Epidermal melanocyte (primary cell): ENCODE measurements at regions not wholly inside any gene's neighbourhood (a gene's known extent, or its start where the extent isn't known, plus 50 kb on each side); places are given as distances from the start of the nearest gene placed in this dataset.

ENCODE experiments used
- DNase-seq: peaks from one replicate; pipeline ENCODE4 v3.0.0; 2011; ENCODE audit warnings: low spot score; ENCODE audit not compliant: insufficient read length

GRCh38 chr9:16128003-16128402, 575.2 kb downstream of the CCDC171 start:
- no peak for DNase-seq

DNA sequence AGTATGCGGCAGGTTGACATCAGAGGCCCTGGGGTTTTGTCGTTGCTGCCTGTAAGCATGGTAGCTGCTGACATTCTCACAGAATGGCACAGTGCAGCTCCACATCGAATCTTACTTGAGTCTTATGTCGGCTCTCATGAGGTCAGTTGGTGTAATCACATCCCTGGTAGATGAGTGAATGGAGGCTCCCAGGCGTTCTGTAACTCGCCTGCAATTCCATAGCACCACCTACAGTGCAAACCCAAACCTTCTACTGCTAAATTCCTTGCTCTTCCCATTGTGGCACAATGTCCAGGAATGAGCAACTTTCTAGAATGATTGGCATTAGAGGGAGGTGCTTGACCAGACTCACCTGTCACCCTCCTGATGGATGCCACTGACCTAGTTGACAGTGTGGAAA, 578.4 kb downstream of the CCDC171 start:
- no peak for DNase-seq

DNA sequence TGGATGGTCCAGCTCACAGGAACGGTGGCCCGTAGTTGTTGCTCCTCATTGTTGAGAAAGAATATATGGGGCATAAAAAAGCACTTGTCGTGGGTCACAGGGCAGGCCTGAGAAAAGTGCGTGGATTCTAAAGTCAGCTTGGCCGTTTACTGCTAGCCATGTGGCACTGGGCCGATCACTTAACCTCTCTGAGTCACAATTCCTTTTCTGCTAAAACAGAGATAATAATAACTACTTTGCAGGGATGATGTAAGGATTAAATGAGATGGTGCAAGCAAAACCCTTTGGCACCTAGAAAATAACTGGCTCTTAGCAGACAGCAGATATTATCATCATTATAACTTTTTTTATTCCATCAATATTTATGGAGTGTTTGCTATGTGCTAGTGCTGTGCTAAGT, 579.7 kb downstream of the CCDC171 start:
- no peak for DNase-seq

DNA sequence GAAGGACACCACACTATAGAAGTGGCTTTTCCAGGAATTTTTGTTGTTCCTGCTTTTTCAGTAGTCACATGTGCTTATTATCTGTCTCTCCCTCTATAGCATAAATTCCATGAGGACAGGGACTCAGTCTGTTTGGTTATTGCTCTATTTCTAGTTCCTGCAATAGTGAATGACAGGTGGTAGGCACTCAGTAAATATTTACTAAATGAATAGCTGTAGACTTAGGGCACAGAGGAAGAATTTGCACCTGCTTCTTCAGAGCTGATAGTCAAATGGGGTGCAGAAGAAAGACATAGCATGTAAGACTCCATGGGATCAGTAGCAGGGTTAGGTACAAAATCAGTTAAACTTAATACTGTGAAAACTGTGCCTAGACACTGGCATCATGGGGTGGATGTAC, 580.2 kb downstream of the CCDC171 start:
- DNase-seq, result no peak

DNA sequence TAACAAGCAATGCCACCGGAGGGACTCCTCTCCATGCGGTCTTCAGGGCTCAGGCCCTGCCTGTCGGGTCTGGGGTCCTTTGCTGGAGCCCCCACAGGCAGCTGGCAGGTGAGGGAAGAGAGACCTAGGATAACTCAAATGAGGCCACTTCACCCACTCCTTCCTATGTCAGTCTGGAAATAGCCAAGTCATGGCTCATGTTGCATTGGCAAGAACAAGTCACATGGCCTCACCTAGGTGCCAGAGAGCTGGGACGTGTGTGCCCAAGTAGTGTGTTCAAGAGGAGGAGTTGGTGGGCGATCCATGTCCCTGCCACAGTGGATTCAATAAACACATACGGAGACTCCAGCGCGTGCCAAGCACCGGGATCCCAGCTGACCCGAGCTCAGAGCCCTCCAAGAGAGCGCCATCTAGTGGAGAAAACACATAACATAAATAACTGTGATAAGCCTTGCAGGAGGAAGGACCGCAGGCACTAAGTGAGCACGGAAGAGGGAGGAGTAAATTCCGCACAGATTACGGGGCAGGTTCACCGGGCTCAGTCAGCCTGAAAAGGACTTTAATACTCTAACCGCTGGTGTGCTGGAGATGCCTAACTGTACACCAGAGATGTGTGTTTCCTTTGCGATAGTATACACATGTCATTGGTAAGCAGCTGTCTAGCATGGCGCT, 580.8 kb downstream of the CCDC171 start:
- DNase-seq, result no peak

DNA sequence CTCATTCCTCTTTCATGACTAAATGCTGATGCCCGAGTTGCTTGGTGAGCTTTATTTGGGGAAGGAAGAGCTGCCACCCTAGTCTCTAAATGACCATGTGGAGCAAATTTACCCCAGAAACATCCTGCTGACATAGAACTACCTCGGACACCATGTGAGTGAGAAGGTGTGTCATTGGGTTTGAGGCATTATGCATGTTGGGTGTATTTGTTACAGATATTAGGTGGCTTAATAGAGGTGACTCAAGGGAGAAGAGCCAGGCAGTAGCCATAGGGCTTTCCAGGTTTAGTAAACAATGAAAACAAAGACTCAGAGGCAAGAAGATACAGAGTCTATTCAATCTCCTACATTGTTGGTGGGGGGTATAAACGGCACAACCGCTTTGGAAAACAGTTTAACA, 581.5 kb downstream of the CCDC171 start:
- DNase-seq, result no peak

DNA sequence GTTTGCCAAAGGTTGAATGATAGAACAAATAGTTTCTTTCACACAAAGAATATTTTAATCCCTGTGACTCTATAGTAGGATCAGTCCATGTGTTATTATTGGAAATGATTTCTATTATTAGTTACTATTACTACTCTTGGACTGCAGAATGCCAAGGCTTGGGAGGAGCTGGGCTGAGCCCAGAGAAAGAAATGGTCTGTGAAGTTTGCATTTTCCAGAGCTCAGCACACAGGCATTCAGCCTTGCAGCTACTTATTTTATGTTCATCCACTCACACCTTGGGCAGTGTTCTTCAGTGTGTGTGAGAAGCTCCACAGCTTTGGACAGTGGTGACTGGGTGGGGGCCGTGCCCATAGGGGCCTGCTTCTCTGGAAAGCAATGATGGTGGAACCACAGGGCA, 583.1 kb downstream of the CCDC171 start:
- no peak for DNase-seq

- DNase-seq, result no peak
Observed at GRCh38 chr9:16136451-16136850, 583.6 kb downstream of the CCDC171 start.

DNA sequence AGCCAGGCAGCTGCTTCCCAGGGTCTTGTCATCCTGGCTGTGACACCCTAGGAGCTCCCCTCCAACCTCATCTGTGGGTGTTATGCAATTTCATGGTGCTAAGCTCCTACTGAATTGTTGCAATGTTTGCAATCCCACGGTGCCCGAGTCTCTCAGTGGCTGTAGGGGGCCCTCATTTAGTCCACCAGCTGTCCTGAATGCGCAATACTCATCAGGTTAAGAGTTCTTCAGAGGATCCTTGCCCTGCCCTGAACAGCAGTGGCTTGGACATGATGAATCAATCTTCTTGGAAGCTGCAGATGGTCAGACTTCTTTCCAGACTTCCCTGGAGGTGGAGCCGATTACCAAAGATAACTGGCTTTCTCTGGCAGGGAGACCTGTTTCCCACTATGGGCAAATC, 584.1 kb downstream of the CCDC171 start:
- no peak for DNase-seq

GRCh38 chr9:16138561-16139491, 586.0 kb downstream of the CCDC171 start:
- no peak for DNase-seq

DNA sequence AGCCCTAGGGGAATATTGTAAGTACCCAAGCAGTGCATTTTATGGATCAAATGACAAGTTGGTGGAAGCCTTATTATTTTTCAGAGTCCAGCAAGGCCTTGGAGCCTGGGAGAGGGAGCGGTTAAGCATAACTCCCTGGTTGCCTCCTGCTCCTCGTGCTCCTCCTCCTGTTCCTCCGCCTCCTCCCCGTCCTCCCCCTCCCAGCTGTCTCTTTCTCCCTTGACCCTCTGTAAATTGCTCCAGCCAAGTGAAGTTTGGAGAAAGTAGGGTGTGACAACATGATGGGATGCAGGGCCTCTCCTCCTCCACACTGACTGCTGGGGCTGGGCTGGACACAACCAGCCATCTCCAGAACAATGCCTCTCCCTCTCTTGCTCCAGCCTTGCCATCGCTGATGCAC, 586.9 kb downstream of the CCDC171 start:
- DNase-seq, result no peak

- DNase-seq, result no peak
Observed at GRCh38 chr9:16143310-16143709, 590.5 kb downstream of the CCDC171 start.

DNA sequence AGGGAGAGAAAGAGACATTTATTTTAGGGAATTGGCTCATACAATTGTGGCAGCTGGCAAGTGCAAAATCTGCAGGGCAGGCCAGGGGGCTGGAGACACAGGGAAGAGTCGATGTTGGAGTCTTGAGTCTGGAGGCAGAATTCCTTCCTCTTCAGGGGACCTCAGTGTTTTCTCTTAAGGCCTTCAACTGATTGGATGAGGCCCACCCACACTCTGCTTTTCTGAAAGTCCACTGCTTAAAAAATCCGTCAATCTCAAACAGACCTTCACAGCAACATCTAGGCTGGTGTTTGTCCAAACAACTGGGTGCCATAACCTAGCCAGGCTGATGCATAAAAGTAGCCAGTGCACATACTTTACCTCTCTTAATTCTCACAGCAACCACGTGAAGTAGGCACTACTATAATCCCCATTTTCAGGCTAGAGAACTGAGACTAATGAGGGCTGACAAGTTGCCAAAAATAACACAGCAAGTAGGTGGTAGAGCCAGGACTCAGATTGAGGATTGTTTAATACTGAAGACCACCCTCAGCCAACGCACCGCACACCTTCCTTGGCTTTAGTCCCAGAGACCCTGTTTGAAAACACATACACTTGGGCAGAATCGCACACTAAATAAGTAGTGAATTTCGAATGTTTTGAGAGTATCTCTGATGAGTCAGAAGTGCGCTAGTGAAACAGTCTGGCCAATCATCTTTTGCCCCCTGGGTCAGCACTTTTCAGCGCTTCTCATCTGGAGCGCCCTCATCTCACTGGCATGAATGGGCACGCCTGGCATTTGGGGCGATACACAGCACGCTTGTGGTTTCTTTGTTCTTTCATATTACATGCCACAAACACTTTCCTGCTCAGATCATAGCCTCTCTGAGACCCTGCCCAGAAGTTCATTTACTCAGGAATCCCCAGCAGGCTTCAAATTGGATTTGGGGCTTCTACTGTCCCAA, 591.4 kb downstream of the CCDC171 start:
- no peak for DNase-seq

DNA sequence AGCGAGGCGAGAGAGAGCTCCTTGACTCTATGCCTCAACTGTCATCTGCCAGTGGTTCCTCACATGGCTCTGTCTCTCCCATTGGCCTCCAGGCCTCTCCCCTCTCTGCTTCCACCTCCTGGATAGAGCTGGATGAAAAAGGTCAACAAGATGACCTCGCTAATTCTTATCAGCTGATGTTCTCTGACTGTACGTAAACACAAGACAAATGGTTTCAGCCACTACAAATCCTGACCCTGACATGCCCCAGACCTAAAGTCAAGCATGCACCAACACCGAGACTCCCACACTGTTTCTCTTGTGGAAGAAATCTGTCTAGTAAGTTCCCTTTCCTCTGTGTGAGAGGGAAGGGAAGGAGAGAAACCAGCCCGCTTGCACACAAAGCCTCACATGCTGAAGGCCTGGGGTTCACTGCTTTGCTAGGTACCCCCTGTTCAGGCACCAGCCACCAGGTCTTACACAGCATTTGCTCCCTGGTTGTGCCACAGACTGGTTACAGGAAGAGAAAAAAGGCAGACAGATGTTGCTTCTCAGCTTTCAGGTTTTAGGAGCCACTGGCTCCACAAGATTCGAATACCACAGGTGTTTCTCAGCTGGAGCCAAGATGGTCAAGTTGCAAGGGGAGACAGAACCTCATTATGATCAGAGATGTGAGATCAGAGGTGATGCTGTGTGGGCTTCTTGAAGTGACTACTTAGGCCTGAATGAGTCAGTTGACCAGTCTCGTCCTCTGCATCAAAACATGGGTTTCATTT, 592.5 kb downstream of the CCDC171 start:
- no peak for DNase-seq

- DNase-seq, result no peak
Observed at GRCh38 chr9:16147726-16148125, 594.9 kb downstream of the CCDC171 start.

- DNase-seq, result no peak
Observed at GRCh38 chr9:16150501-16150900, 597.7 kb downstream of the CCDC171 start.

DNA sequence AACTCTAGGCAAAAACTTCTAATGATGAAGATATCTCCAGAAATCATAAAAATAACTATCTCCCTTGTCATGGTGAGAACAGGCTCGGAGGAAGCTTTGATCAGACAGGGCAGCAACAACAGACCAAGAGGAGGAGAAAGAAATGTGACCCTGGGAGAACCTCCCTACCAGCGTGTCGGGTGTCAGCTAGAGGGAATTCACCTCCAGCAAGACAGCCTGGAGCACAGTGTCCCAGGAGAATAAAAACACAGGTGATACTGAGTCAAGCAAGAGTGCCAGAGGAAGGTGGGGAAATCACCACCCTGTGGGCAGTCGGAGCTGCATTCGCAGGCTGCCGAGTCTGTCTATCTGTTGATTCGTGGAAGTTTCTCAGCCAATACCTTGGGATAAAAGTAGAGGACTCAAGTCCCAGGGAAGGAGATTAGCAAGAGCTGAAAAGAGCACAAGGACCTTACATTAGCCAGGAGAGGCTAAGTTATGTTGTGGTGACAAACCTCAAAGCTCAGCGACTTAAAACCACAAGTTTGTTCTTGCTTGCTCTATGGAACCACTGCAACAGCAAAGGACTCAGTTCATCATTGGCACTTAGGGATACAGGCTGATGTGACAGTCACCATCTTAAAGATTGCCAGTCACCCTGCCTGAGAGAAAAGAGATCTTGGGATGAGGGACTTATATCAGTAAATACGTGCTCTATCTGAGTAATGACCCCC, 598.3 kb downstream of the CCDC171 start:
- no peak for DNase-seq

GRCh38 chr9:16152276-16153101, 599.6 kb downstream of the CCDC171 start:
- DNase-seq, result no peak

GRCh38 chr9:16153221-16153620, 600.4 kb downstream of the CCDC171 start:
- no peak for DNase-seq
